PC-3 (cell line): ENCODE measurements at regions not wholly inside any gene's neighbourhood (a gene's known extent, or its start where the extent isn't known, plus 50 kb on each side); places are given as distances from the start of the nearest gene placed in this dataset.

Source experiments
- ATAC-seq: fragments of 200-7000 bp; cut with Tn5 transposase; 2 replicates; pipeline ENCODE4 v1.9.1; 2020; ENCODE audit warnings: mild to moderate bottlenecking, moderate library complexity
- BruUV-seq: library from RNA; stranded (reverse); fragments of 400-500 nt; replicated peaks from 2 replicates; lab custom pipeline; 2021; lab: Mats Ljungman, UMichigan
- CTCF ChIA-PET: fragments of 300-600 bp; sonication (Branson Sonifier 250); formaldehyde crosslinking; loops from one replicate; lab custom pipeline; 2022; ENCODE audit warnings: antibody characterized with exemption; lab: Charles Lee
- POLR2A ChIA-PET: fragments of 300-600 bp; sonication (Branson Sonifier 250); formaldehyde crosslinking; loops from one replicate; lab custom pipeline; 2022; ENCODE audit warnings: antibody characterized with exemption; ENCODE audit not compliant: unreplicated experiment; lab: Charles Lee
- DNase-seq: peaks from one replicate; pipeline ENCODE4 v3.0.0-alpha.2; 2015
- H2AFZ ChIP-seq: fragments of 300-600 bp; sonication (generic); 2 replicates; pipeline ENCODE4 v1.6.0; 2016; ENCODE audit warnings: antibody characterized with exemption, low read length
- H3F3A ChIP-seq: fragments of 300-600 bp; sonication (generic); one replicate; pipeline ENCODE4 v1.6.0; 2017; ENCODE audit warnings: antibody characterized with exemption, low read length, control low read depth, mild to moderate bottlenecking; ENCODE audit not compliant: unreplicated experiment
- H3K27ac ChIP-seq: fragments of 300-600 bp; sonication (generic); 2 replicates; pipeline ENCODE4 v1.5.1; 2016; ENCODE audit warnings: mild to moderate bottlenecking, low read length
- H3K27me3 ChIP-seq: fragments of 300-600 bp; sonication (generic); 2 replicates; pipeline ENCODE4 v1.6.1; 2016; ENCODE audit warnings: low read length, mixed read lengths
- H3K36me3 ChIP-seq: fragments of 300-600 bp; sonication (generic); 2 replicates; pipeline ENCODE4 v1.6.1; 2016; ENCODE audit warnings: low read depth, mixed run types, low read length, mixed read lengths
- H3K4me1 ChIP-seq: fragments of 300-600 bp; sonication (generic); 2 replicates; pipeline ENCODE4 v1.5.1; 2016; ENCODE audit warnings: low read length; ENCODE audit not compliant: insufficient read depth
- H3K4me2 ChIP-seq: fragments of 300-600 bp; sonication (generic); 2 replicates; pipeline ENCODE4 v1.6.0; 2016; ENCODE audit warnings: low read length
- H3K4me3 ChIP-seq: fragments of 300-600 bp; sonication (generic); 2 replicates; pipeline ENCODE4 v1.5.1; 2016; ENCODE audit warnings: mild to moderate bottlenecking, low read length, mixed read lengths
- H3K79me2 ChIP-seq: fragments of 300-600 bp; sonication (generic); 2 replicates; pipeline ENCODE4 v1.6.1; 2017; ENCODE audit warnings: low read length, mixed read lengths
- H3K9ac ChIP-seq: fragments of 300-600 bp; sonication (generic); 2 replicates; pipeline ENCODE4 v1.6.0; 2016; ENCODE audit warnings: mild to moderate bottlenecking, low read length
- H3K9me2 ChIP-seq: fragments of 300-600 bp; sonication (generic); replicated peaks from 2 replicates; pipeline ENCODE4 v1.6.1; 2016; ENCODE audit warnings: mixed run types, low read length, mixed read lengths
- H3K9me3 ChIP-seq: fragments of 300-600 bp; sonication (generic); 2 replicates; pipeline ENCODE4 v1.6.1; 2016; ENCODE audit warnings: low read length, mixed read lengths
- H4K20me1 ChIP-seq: fragments of 300-600 bp; sonication (generic); 2 replicates; pipeline ENCODE4 v1.6.1; 2016; ENCODE audit warnings: low read length, mixed read lengths
- EZH2 ChIP-seq: fragments of 300-600 bp; sonication (generic); IDR thresholded peaks from one replicate; pipeline ENCODE4 v1.6.1; 2017; ENCODE audit warnings: antibody characterized with exemption, mild to moderate bottlenecking, low read length; ENCODE audit not compliant: unreplicated experiment
- EZH2phosphoT487 ChIP-seq: fragments of 300-600 bp; sonication (generic); IDR thresholded peaks from 2 replicates; pipeline ENCODE4 v1.6.1; 2018; ENCODE audit warnings: mild to moderate bottlenecking, antibody characterized with exemption, low read length, borderline replicate concordance
- intact Hi-C: fragments of 100-400 bp; cut with micrococcal nuclease; formaldehyde crosslinking; loops from 2 replicates; pipeline ENCODE4 v1.9.0; 2023
- TF ChIP-seq, protein P1 (sequence below): fragments of 300-600 bp; sonication (generic); conservative IDR thresholded peaks from 2 replicates; pipeline ENCODE4 v1.5.1; 2017; ENCODE audit warnings: antibody characterized with exemption, low read depth, mild to moderate bottlenecking, low read length

DNA sequence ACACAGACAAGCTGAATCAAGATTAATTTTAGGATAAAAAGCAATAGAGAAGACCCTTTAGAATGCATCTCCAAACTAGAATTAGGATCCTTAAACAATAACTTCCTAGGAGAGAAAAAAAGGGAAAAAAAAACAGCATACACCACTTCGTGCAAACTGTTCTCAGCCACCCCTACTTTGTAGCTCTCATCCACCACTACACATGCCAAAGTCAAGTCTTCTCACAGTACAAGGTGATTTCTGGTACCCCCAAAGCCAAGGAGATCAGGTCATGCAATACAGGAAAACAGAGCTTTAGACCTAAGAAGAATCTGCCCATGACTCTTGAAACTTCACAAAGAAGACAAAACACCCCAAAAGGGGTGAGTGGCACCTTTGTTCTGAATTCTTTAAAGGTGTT, 166.9 kb downstream of the SUCNR1 start:
- TF ChIP-seq, protein P1, sequence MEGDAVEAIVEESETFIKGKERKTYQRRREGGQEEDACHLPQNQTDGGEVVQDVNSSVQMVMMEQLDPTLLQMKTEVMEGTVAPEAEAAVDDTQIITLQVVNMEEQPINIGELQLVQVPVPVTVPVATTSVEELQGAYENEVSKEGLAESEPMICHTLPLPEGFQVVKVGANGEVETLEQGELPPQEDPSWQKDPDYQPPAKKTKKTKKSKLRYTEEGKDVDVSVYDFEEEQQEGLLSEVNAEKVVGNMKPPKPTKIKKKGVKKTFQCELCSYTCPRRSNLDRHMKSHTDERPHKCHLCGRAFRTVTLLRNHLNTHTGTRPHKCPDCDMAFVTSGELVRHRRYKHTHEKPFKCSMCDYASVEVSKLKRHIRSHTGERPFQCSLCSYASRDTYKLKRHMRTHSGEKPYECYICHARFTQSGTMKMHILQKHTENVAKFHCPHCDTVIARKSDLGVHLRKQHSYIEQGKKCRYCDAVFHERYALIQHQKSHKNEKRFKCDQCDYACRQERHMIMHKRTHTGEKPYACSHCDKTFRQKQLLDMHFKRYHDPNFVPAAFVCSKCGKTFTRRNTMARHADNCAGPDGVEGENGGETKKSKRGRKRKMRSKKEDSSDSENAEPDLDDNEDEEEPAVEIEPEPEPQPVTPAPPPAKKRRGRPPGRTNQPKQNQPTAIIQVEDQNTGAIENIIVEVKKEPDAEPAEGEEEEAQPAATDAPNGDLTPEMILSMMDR: no peak
- no peak for TF ChIP-seq EZH2phosphoT487
- TF ChIP-seq EZH2: no peak

DNA sequence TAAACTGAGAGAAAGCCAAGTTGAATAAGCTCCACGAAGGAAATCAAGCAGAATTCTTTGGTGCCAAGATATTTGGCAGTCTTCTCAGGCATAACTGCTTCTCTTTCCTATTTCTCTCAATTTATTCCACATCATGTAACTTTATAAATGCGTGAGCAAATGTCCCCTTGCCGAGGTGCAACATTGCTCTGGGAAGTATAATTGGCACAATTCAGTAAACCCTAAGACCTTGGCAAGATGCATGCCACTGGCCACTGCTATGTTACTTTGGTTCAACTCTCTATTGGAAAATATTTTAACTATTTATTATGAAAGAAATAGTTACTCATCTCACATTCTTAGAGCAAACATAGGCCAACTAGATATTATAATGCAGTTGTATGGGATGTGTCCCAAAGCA, 170.2 kb downstream of the SUCNR1 start:
- Histone ChIP-seq H4K20me1 (no peaks in the 10 kb centered on the region), H3K79me2 (no peaks in the 10 kb centered on the region), H3K27ac (no peak overlapping the region), H2AFZ (no peak overlapping the region), H3K27me3 (no peaks in the 10 kb centered on the region), H3F3A (no peaks in the 10 kb centered on the region), H3K9ac (no peak overlapping the region), H3K36me3 (peaks cover 5% of the 10 kb centered on the region; the same call in 1 of the 2 replicates), H3K4me1 (no peaks in the 10 kb centered on the region), H3K4me2 (no peak overlapping the region), H3K9me2 (no peaks in the 10 kb centered on the region), H3K9me3 (peaks cover under 1% of the 10 kb centered on the region; the same call in 1 of the 2 replicates), H3K4me3 (no peak overlapping the region)
- DNase-seq (no peak), ATAC-seq (no peak)
- ChIA-PET CTCF (no interaction called here), POLR2A (no interaction called here)
- TF ChIP-seq, protein P1: no peak
- TF ChIP-seq EZH2phosphoT487 (no peak), EZH2 (no peak)
- intact Hi-C loops: no loop called here
- no TSS peak for BruUV-seq

More for the DNA sequence above, 166.9 kb downstream of the SUCNR1 start:
- ATAC-seq (no peak), DNase-seq (no peak)
- Histone ChIP-seq H3K9me3 (peaks cover 18% of the 10 kb centered on the region), H3K4me3 (no peak overlapping the region), H2AFZ (no peak overlapping the region), H4K20me1 (no peaks in the 10 kb centered on the region), H3K9ac (no peak overlapping the region), H3K4me1 (no peaks in the 10 kb centered on the region), H3F3A (no peaks in the 10 kb centered on the region), H3K27me3 (no peaks in the 10 kb centered on the region), H3K36me3 (peaks cover 8% of the 10 kb centered on the region; the same call in 1 of the 2 replicates), H3K79me2 (no peaks in the 10 kb centered on the region), H3K4me2 (no peak overlapping the region), H3K27ac (no peak overlapping the region), H3K9me2 (no peaks in the 10 kb centered on the region)
- no TSS peak for BruUV-seq
- POLR2A ChIA-PET: interaction anchor here (0.6 to 0.9 kb wide), 2 partner anchors 55 to 229 kb away, joined by 3 to 8 read pairs; partner anchors contain the start of gene MBNL1
- CTCF ChIA-PET: no interaction called here
- intact Hi-C loops: no loop called here

DNA sequence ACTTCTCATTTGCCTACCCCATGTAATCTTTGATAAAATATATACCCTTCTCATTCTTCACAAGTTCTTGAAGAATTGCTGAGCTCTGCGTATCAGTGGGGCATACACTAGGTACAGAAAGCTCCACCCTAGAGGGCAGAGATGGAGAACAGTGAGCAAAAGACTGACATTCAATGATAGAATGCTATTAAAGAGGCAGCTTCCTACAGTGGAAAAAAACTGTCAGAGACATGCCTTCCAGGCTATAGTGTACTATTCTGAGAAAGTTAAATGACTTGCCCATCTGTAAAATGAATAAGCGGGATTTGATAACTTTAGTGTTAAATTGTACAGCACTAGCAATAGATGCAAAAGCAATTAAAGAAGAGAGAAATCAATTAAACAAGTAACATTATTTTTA, 172.8 kb downstream of the SUCNR1 start:
- CTCF ChIA-PET: no interaction called here
- no peaks in the 10 kb centered on the region for H3K36me3 ChIP-seq
- H3F3A ChIP-seq: no peaks in the 10 kb centered on the region
- no peak overlapping the region for H3K4me2 ChIP-seq
- H3K27me3 ChIP-seq: no peaks in the 10 kb centered on the region
- no peaks in the 10 kb centered on the region for H4K20me1 ChIP-seq
- H3K9me2 ChIP-seq: no peaks in the 10 kb centered on the region
- no peaks in the 10 kb centered on the region for H3K9me3 ChIP-seq
- TF ChIP-seq EZH2phosphoT487: no peak
- no peak for TF ChIP-seq EZH2
- TF ChIP-seq, protein P1: no peak
- H3K4me1 ChIP-seq: no peaks in the 10 kb centered on the region
- H3K27ac ChIP-seq: no peak overlapping the region
- POLR2A ChIA-PET: no interaction called here
- DNase-seq (no peak), ATAC-seq (no peak)
- intact Hi-C loops: no loop called here
- no peak overlapping the region for H2AFZ ChIP-seq
- H3K9ac ChIP-seq: no peak overlapping the region
- H3K79me2 ChIP-seq: no peaks in the 10 kb centered on the region
- H3K4me3 ChIP-seq: no peak overlapping the region
- no TSS peak for BruUV-seq
